SK-N-SH (cell line): ENCODE measurements at regions not wholly inside any gene's neighbourhood (a gene's known extent, or its start where the extent isn't known, plus 50 kb on each side); places are given as distances from the start of the nearest gene placed in this dataset.

Experiments
- CTCF ChIA-PET: fragments of 300-600, 350-600 bp; formaldehyde crosslinking; extraction: SDS; loops from one replicate; lab custom pipeline; 2021; lab: Yijun Ruan, JAX
- POLR2A ChIA-PET: fragments of 350-600 bp; sonication (Branson Sonifier 250); formaldehyde crosslinking; extraction: SDS; loops from one replicate; lab custom pipeline; 2020; ENCODE audit warnings: antibody characterized with exemption, inconsistent platforms; lab: Yijun Ruan, JAX
- DNase-seq: peaks from one replicate; pipeline ENCODE4 v3.0.0; 2012
- H2AFZ ChIP-seq: fragments of 200-600 bp; sonication (generic); 2 replicates; pipeline ENCODE4 v1.8.1; 2016; ENCODE audit warnings: antibody characterized with exemption, mild to moderate bottlenecking, low read depth
- H3F3A ChIP-seq: fragments of 200-600 bp; sonication (generic); replicated peaks from 2 replicates; pipeline ENCODE3; 2016; ENCODE audit warnings: antibody characterized with exemption, mild to moderate bottlenecking; ENCODE audit not compliant: insufficient read depth
- H3K27ac ChIP-seq, 2 experiments: fragments of 200-500 bp in 1 of 2; fragments of 200-600 bp in 1 of 2; sonication (Bioruptor generic) in 1 of 2; sonication (generic), shearing (Covaris generic) in 1 of 2; 2 replicates each; pipeline versions ENCODE4 v1.5.1 to v1.6.1; 2014 to 2016; ENCODE audit warnings: low read depth in 2 of 2, inconsistent platforms in 1 of 2, low read length in 1 of 2, mild to moderate bottlenecking in 1 of 2, mixed read lengths in 1 of 2
- H3K27me3 ChIP-seq: fragments of 200-600 bp; sonication (generic), shearing (Covaris generic); 2 replicates; pipeline ENCODE4 v1.6.1; 2016; ENCODE audit warnings: mixed run types; ENCODE audit not compliant: insufficient read depth
- H3K36me3 ChIP-seq, 2 experiments: fragments of 200-500 bp in 1 of 2; fragments of 200-600 bp in 1 of 2; sonication (Bioruptor generic) in 1 of 2; sonication (generic) in 1 of 2; replicated peaks in 1 of 2; 2 replicates each; pipeline versions ENCODE3 to v1.5.1; 2014 to 2016; ENCODE audit warnings: low read length in 1 of 2, mild to moderate bottlenecking in 1 of 2; ENCODE audit not compliant: insufficient read depth in 2 of 2, control insufficient read depth in 1 of 2
- H3K4me1 ChIP-seq, 2 experiments: fragments of 200-500 bp in 1 of 2; fragments of 200-600 bp in 1 of 2; sonication (Bioruptor generic) in 1 of 2; sonication (generic), shearing (Covaris generic) in 1 of 2; 2 replicates each; pipeline versions ENCODE4 v1.5.1 to v1.6.1; 2014 to 2016; ENCODE audit warnings: low read depth in 1 of 2, low read length in 1 of 2, mixed run types in 1 of 2; ENCODE audit not compliant: insufficient read depth in 2 of 2, control insufficient read depth in 1 of 2
- H3K4me2 ChIP-seq: fragments of 200-600 bp; sonication (generic), shearing (Covaris generic); 2 replicates; pipeline ENCODE4 v1.6.1; 2017; ENCODE audit warnings: mixed run types
- H3K4me3 ChIP-seq, 2 experiments: fragments of 200-500 bp in 1 of 2; fragments of 200-600 bp in 1 of 2; sonication (Bioruptor generic) in 1 of 2; sonication (generic), shearing (Covaris generic) in 1 of 2; 2 replicates each; pipeline versions ENCODE4 v1.5.1 to v1.8.1; 2014 to 2016; ENCODE audit warnings: low read depth in 2 of 2, inconsistent platforms in 1 of 2, low read length in 1 of 2, mild to moderate bottlenecking in 1 of 2, mixed read lengths in 1 of 2, moderate library complexity in 1 of 2
- H3K79me2 ChIP-seq: fragments of 200-600 bp; sonication (generic); 2 replicates; pipeline ENCODE4 v1.8.1; 2017; ENCODE audit warnings: mild to moderate bottlenecking; ENCODE audit not compliant: insufficient read depth
- H3K9ac ChIP-seq: fragments of 200-600 bp; sonication (generic); 2 replicates; pipeline ENCODE4 v1.6.1; 2017; ENCODE audit warnings: mixed run types
- H3K9me2 ChIP-seq: fragments of 200-600 bp; sonication (generic); 2 replicates; pipeline ENCODE4 v1.6.1; 2017; ENCODE audit warnings: mixed run types
- H3K9me3 ChIP-seq: fragments of 200-600 bp; sonication (generic); 2 replicates; pipeline ENCODE4 v1.6.1; 2017; ENCODE audit warnings: mixed run types, mild to moderate bottlenecking, moderate library complexity
- H4K20me1 ChIP-seq: fragments of 200-600 bp; sonication (generic); 2 replicates; pipeline ENCODE4 v1.6.1; 2017; ENCODE audit warnings: mild to moderate bottlenecking, mixed run types; ENCODE audit not compliant: insufficient read depth
- CHD2 ChIP-seq: fragments of 150-350 bp; IDR thresholded peaks from 2 replicates; pipeline ENCODE4 v1.6.1; 2018; ENCODE audit warnings: low read length; ENCODE audit not compliant: partially characterized antibody
- FOXM1 ChIP-seq: IDR thresholded peaks from 2 replicates; pipeline ENCODE4 v1.4.0; 2012; ENCODE audit warnings: low read depth, mild to moderate bottlenecking
- GABPA ChIP-seq: IDR thresholded peaks from 2 replicates; pipeline ENCODE4 v1.4.0; 2012; ENCODE audit warnings: low read depth, mild to moderate bottlenecking
- MEF2A ChIP-seq: IDR thresholded peaks from 2 replicates; pipeline ENCODE4 v1.4.0; 2012; ENCODE audit warnings: low read depth, borderline replicate concordance
- MXI1 ChIP-seq: IDR thresholded peaks from 2 replicates; pipeline ENCODE4 v1.6.1; 2012; ENCODE audit warnings: mild to moderate bottlenecking, low read depth, low read length, improper control_type of control experiment
- NRF1 ChIP-seq: IDR thresholded peaks from 2 replicates; pipeline ENCODE4 v1.6.1; 2012; ENCODE audit warnings: low read depth, mild to moderate bottlenecking, low read length
- POLR2AphosphoS5 ChIP-seq: IDR thresholded peaks from 2 replicates; pipeline ENCODE4 v1.6.1; 2012; ENCODE audit warnings: low read depth, low read length
- RCOR1 ChIP-seq: fragments of 150-350 bp; IDR thresholded peaks from 2 replicates; pipeline ENCODE4 v1.6.1; 2017; ENCODE audit warnings: antibody characterized with exemption, low read length
- REST ChIP-seq: IDR thresholded peaks from 2 replicates; pipeline ENCODE4 v1.6.1; 2012; ENCODE audit warnings: mild to moderate bottlenecking, low read depth, low read length, moderate library complexity
- TEAD4 ChIP-seq: IDR thresholded peaks from 2 replicates; pipeline ENCODE4 v1.4.0; 2012; ENCODE audit warnings: mild to moderate bottlenecking, borderline replicate concordance; ENCODE audit not compliant: insufficient read depth
- USF1 ChIP-seq: IDR thresholded peaks from 2 replicates; pipeline ENCODE4 v1.4.0; 2012; ENCODE audit warnings: low read depth, borderline replicate concordance
- USF2 ChIP-seq: fragments of 150-350 bp; IDR thresholded peaks from 2 replicates; pipeline ENCODE4 v1.6.1; 2017; ENCODE audit warnings: antibody characterized with exemption, low read length, low read depth, borderline replicate concordance
- YY1 ChIP-seq: IDR thresholded peaks from 2 replicates; pipeline ENCODE4 v1.4.0; 2012; ENCODE audit warnings: low read depth, mild to moderate bottlenecking
- ZBTB33 ChIP-seq: IDR thresholded peaks from 2 replicates; pipeline ENCODE4 v1.4.0; 2012; ENCODE audit warnings: low read depth, borderline replicate concordance

GRCh38 chr14:86491743-86492142 is 961.8 kb downstream of the FLRT2 start (continued):
- TF ChIP-seq NRF1 (no peak), MXI1 (no peak), ZBTB33 (no peak), RCOR1 (no peak), USF2 (no peak), FOXM1 (no peak), YY1 (no peak), TEAD4 (no peak), USF1 (no peak)
- TF ChIP-seq, all 33 proteins: peak for 0

GRCh38 chr14:86481104-86481503 is 951.2 kb downstream of the FLRT2 start:
- ChIA-PET CTCF (no interaction called here), POLR2A (no interaction called here)
- H3K9me3 ChIP-seq = no peaks in the 10 kb centered on the region
- no peaks in the 10 kb centered on the region for H3K9me2 ChIP-seq
- H3K36me3 ChIP-seq = no peaks in the 10 kb centered on the region
- TF ChIP-seq GABPA = no peak
- TF ChIP-seq ZBTB33 = no peak
- no peak for TF ChIP-seq MEF2A
- no peak for TF ChIP-seq REST
- TF ChIP-seq POLR2AphosphoS5 = no peak
- no peak for TF ChIP-seq CHD2
- TF ChIP-seq MXI1 = no peak
- no peaks in the 10 kb centered on the region for H3F3A ChIP-seq
- no peak overlapping the region for H3K4me2 ChIP-seq
- no peak overlapping the region for H3K27ac ChIP-seq
- no peaks in the 10 kb centered on the region for H4K20me1 ChIP-seq
- H3K4me3 ChIP-seq = no peak overlapping the region
- no peak overlapping the region for H2AFZ ChIP-seq
- peaks cover 8% of the 10 kb centered on the region; the same call in 1 of the 2 replicates for H3K27me3 ChIP-seq
- no peak overlapping the region for H3K9ac ChIP-seq
- H3K79me2 ChIP-seq = no peaks in the 10 kb centered on the region
- no peaks in the 10 kb centered on the region for H3K4me1 ChIP-seq
- DNase-seq = no peak
